Central memory CD8-positive, alpha-beta T cell (primary cell): ENCODE measurements at regions not wholly inside any gene's neighbourhood (a gene's known extent, or its start where the extent isn't known, plus 50 kb on each side); places are given as distances from the start of the nearest gene placed in this dataset.

ENCODE experiments used
- ATAC-seq: fragments of 150-1000 bp; cut with Tn5 transposase; replicated peaks from 2 replicates; pipeline ENCODE4 v1.10.0; 2022; ENCODE audit warnings: mild to moderate bottlenecking, moderate FRiP score, moderate number of reproducible peaks; ENCODE audit not compliant: poor library complexity, severe bottlenecking; ENCODE audit errors: extremely low read depth
- DNase-seq, 2 donors: peaks; one replicate each; pipeline ENCODE4 v3.0.0; 2021; ENCODE audit warnings: low spot score in 2 of 2
- H3K27ac Mint-ChIP-seq: one replicate; pipeline ENCODE4 v1.8.0; 2022; ENCODE audit warnings: low read depth, mild to moderate bottlenecking, moderate library complexity, mixed read lengths
- H3K27me3 Mint-ChIP-seq: one replicate; pipeline ENCODE4 v1.8.0; 2022; ENCODE audit warnings: mixed read lengths
- H3K36me3 Mint-ChIP-seq: one replicate; pipeline ENCODE4 v1.8.0; 2022; ENCODE audit warnings: mild to moderate bottlenecking, moderate library complexity, mixed read lengths; ENCODE audit not compliant: insufficient read depth
- H3K4me1 Mint-ChIP-seq: one replicate; pipeline ENCODE4 v1.8.0; 2022; ENCODE audit warnings: mixed read lengths
- H3K4me3 Mint-ChIP-seq: one replicate; pipeline ENCODE4 v1.8.0; 2022; ENCODE audit warnings: mild to moderate bottlenecking, moderate library complexity, mixed read lengths
- H3K9me3 Mint-ChIP-seq: one replicate; pipeline ENCODE4 v1.8.0; 2022; ENCODE audit warnings: mixed read lengths

- DNase-seq (no peak), ATAC-seq (no peak)
- no peaks in the 10 kb centered on the region for H3K4me1 Mint-ChIP-seq
- H3K4me3 Mint-ChIP-seq, result no peak overlapping the region
- H3K9me3 Mint-ChIP-seq, result peaks cover 6% of the 10 kb centered on the region
- H3K36me3 Mint-ChIP-seq, result peaks cover 2% of the 10 kb centered on the region
- H3K27ac Mint-ChIP-seq, result no peak overlapping the region
- H3K27me3 Mint-ChIP-seq, result peaks cover 84% of the 10 kb centered on the region
These were observed 140.0 kb upstream of the LHX5 start for GRCh38 chr12:113611652-113612051.

DNA sequence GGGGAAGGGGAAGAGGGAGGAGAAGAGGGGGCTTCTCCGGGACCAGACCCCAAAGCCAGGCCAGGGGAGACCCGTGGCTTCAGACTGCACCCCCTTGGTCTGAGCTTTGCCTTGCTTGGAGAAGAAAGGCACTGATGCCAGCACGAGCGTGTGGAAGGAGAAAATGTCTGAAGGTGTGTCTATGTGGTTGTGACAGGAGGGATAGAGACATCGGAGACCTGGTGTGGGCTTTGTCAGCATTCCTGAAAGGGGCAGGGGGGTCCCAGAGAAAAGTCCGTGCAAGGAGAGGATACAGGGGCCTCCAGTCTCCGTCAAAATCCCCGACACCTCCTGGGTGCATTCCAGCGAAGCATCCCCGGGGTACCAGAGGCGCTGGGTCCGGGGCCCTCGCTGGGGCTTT, 139.0 kb upstream of the LHX5 start:
- H3K36me3 Mint-ChIP-seq, result peaks cover 5% of the 10 kb centered on the region
- H3K9me3 Mint-ChIP-seq, result peaks cover 6% of the 10 kb centered on the region
- no peaks in the 10 kb centered on the region for H3K4me1 Mint-ChIP-seq
- ATAC-seq (no peak), DNase-seq (no peak)
- H3K27ac Mint-ChIP-seq, result no peak overlapping the region
- peaks cover 84% of the 10 kb centered on the region for H3K27me3 Mint-ChIP-seq
- no peak overlapping the region for H3K4me3 Mint-ChIP-seq

DNA sequence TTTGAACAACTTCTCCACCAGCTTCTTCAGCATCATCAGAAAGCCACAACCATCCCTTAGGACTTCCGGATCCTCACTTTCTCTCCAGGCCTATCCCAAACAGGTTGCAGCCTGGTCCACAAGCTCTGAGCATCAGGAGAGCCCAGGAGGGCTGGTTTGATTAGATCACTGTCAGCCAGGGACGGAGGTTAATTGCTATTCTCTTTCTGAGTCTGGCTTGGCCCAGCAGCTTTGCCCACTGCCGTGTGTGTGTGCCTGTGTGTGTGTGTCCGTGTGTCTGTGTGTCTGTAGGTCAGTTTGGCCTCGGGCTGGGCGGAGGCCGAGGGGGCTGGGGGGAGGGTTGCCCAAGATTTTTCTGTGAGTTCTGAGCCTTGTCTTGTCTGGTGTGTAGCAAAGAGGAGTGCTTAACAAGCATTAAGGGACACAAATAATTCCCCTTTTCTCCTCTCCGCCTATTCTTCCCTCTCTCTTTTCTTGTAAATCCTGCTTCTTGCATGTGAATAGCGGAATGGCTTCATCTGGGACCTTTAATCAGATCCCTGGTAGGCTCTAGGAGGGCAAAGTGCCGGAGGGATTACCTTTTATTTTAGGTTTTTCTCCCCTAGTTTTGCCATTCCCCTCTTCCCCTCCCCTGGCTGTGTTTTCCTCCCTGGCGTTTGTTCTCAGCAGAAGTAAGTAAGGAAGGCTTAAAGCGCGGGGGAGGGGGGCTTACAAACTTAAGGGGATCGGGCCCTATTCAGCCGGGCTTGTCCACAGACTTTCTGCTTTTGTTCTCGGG, 138.2 kb upstream of the LHX5 start:
- H3K36me3 Mint-ChIP-seq, result peaks cover 5% of the 10 kb centered on the region
- no peaks in the 10 kb centered on the region for H3K4me1 Mint-ChIP-seq
- H3K27ac Mint-ChIP-seq, result no peak overlapping the region
- no peak overlapping the region for H3K4me3 Mint-ChIP-seq
- H3K9me3 Mint-ChIP-seq, result peaks cover 6% of the 10 kb centered on the region
- DNase-seq, result no peak
- H3K27me3 Mint-ChIP-seq, result peaks cover 79% of the 10 kb centered on the region
- no peak for ATAC-seq

DNA sequence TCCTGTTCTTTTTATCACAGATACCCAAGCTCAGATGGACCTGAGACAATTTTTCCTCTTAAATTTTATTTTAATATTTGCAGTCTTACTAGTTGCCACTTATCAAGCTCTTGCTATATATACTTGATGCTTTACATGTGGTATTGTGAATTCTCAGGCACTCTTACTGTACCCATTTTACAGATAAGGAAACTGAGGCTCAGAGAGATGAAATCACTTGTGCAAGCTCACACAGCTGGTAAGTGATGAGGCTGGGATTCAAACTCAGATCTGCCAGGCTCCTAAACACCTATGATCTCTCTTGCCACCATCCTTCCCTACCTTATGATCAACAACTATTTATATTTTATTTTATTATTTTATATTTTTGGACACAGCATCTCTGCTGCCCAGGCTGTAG, 133.0 kb upstream of the LHX5 start:
- Mint-ChIP-seq H3K27me3 (peaks cover 61% of the 10 kb centered on the region), H3K36me3 (peaks cover 3% of the 10 kb centered on the region), H3K4me1 (no peaks in the 10 kb centered on the region), H3K9me3 (peaks cover 11% of the 10 kb centered on the region), H3K27ac (no peak overlapping the region), H3K4me3 (no peak overlapping the region)
- DNase-seq (no peak), ATAC-seq (no peak)

DNA sequence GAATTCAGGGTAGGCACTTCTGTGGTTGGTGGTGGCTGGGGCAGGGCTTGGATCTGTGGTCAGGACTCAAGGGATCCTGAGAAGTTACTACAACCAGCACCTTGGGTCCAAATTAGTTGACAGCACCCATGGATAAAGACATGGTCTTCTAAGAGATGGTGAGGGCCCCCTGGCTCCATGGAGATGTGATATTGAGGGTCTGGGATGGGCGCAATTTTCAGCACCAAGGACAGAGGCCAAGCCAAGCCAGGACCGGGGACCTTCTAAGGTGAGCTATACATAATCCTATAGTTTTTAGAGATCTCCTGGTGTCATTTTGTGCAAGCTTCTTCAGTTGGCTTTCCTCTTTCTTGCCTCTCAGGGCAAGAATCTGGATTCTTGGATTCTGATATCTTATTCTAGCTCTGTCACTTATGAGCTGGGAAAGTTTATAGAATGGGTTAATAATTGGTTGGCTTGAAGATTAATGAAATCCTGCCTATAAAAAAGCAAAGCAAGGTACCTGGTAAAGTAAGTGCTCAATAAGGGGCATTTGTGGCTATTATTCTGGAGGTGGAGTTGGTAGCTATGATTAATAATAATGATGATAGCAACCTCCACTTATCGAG, 130.1 kb upstream of the LHX5 start:
- Mint-ChIP-seq H3K9me3 (peaks cover 5% of the 10 kb centered on the region), H3K27ac (no peak overlapping the region), H3K27me3 (peaks cover 70% of the 10 kb centered on the region), H3K36me3 (peaks cover 3% of the 10 kb centered on the region), H3K4me3 (no peak overlapping the region), H3K4me1 (no peaks in the 10 kb centered on the region)
- DNase-seq, result no peak
- no peak for ATAC-seq

GRCh38 chr12:113598815-113599406, 127.2 kb upstream of the LHX5 start:
- no peak for ATAC-seq
- Mint-ChIP-seq H3K4me1 (no peaks in the 10 kb centered on the region), H3K27ac (no peak overlapping the region), H3K4me3 (no peak overlapping the region), H3K36me3 (no peaks in the 10 kb centered on the region), H3K9me3 (peaks cover 11% of the 10 kb centered on the region), H3K27me3 (peaks cover 74% of the 10 kb centered on the region)
- no peak for DNase-seq

DNA sequence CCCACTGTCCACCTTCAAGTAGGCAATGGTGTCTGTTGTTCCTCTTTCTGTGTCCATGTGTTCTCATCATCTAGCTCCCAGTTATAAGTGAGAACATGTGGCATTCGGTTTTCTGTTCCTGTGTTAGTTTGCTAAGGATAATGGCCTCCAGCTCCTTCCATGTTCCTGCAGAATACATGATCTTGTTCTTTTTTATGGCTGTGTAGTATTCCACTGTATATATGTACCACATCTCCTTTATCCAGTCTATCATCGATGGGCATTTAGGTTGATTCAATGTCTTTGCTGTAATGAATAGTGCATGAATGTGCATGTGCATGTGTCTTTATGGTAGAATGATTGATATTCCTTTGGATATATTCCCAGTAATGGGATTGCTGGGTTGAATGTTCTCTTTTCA, 123.3 kb upstream of the LHX5 start:
- Mint-ChIP-seq H3K4me1 (peaks cover 4% of the 10 kb centered on the region), H3K4me3 (no peak overlapping the region), H3K36me3 (no peaks in the 10 kb centered on the region), H3K27ac (no peak overlapping the region), H3K9me3 (peaks cover 6% of the 10 kb centered on the region), H3K27me3 (peaks cover 58% of the 10 kb centered on the region)
- ATAC-seq, result no peak
- no peak for DNase-seq

- Mint-ChIP-seq H3K9me3 (peaks cover 6% of the 10 kb centered on the region), H3K27ac (no peak overlapping the region), H3K4me3 (peak overlapping the region; percentile 3), H3K27me3 (peaks cover 35% of the 10 kb centered on the region), H3K4me1 (peaks cover 4% of the 10 kb centered on the region), H3K36me3 (no peaks in the 10 kb centered on the region)
- ATAC-seq, result no peak
- no peak for DNase-seq
These were observed 119.9 kb upstream of the LHX5 start for GRCh38 chr12:113591480-113591974.

GRCh38 chr12:113589437-113589836, 117.8 kb upstream of the LHX5 start:
- Mint-ChIP-seq H3K4me3 (no peak overlapping the region), H3K27ac (no peak overlapping the region), H3K36me3 (no peaks in the 10 kb centered on the region), H3K4me1 (peaks cover 4% of the 10 kb centered on the region), H3K27me3 (peaks cover 19% of the 10 kb centered on the region), H3K9me3 (no peaks in the 10 kb centered on the region)
- DNase-seq (no peak), ATAC-seq (no peak)

DNA sequence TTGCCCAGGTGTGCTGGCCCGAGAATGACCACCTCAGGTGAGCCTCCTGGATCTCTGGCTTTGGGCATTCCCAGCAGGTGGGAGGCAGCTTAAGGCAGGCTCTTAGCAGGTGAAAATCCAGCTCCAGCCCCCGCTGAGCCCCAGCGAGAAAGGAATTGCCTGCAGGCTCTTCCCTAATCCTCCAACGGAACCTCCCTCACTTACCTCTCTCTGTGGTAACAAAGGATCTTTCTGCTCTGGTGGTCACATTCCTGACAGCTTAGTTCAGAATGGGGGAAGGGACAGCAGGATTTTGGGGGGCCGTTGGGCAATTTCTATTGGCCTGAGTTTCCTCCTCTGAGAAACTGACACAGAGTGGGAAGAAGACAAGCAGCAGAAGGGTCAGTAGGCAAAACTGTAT, 116.0 kb upstream of the LHX5 start:
- ATAC-seq (no peak), DNase-seq (no peak)
- Mint-ChIP-seq H3K4me1 (peaks cover 4% of the 10 kb centered on the region), H3K27ac (no peak overlapping the region), H3K9me3 (no peaks in the 10 kb centered on the region), H3K4me3 (no peak overlapping the region), H3K27me3 (peaks cover 32% of the 10 kb centered on the region), H3K36me3 (no peaks in the 10 kb centered on the region)

GRCh38 chr12:113586461-113586860, 114.8 kb upstream of the LHX5 start:
- Mint-ChIP-seq H3K36me3 (no peaks in the 10 kb centered on the region), H3K27ac (no peak overlapping the region), H3K4me3 (no peak overlapping the region), H3K4me1 (peaks cover 4% of the 10 kb centered on the region), H3K9me3 (no peaks in the 10 kb centered on the region), H3K27me3 (peaks cover 41% of the 10 kb centered on the region)
- no peak for DNase-seq
- ATAC-seq, result no peak

DNA sequence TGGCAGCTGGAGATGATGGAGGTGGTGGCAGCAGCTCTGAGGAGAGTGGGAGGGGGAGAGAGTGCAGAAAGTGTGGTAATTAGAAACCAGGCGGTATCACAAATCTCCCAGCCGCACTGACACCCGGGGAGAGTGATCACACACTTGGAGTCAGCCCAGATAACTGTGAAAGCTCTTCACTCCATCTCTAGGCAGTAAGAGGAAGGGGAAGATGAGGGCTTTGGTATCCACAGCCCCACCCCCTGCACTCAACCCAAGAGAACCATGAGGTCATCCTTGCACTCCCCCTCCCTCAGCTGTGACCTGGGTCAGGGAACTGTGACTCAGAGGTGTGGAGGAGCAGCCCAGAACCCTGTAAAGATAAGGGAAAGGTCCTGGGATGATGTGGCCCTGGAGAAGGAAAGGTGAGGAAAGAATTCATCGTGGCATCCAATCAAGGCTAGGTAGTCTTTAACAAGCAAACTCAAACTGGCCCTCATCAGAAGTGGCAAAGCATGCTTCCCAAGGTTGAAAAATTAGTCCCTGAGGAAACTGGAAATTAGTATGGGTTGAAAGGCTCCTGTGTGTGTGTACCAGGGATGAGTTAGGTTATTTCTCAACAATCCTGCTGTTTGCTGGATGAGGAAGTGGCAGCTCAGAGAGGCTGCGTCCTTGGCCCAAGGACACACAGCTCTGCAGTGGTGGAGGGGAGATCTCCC, 111.0 kb upstream of the LHX5 start:
- no peak for DNase-seq
- no peak overlapping the region for H3K4me3 Mint-ChIP-seq
- ATAC-seq, result no peak
- peaks cover 7% of the 10 kb centered on the region for H3K9me3 Mint-ChIP-seq
- H3K27ac Mint-ChIP-seq, result no peak overlapping the region
- peaks cover 51% of the 10 kb centered on the region for H3K27me3 Mint-ChIP-seq
- H3K36me3 Mint-ChIP-seq, result no peaks in the 10 kb centered on the region
- no peaks in the 10 kb centered on the region for H3K4me1 Mint-ChIP-seq
